Lower leg skin (tissue), 3 donors: ENCODE measurements at regions not wholly inside any gene's neighbourhood (a gene's known extent, or its start where the extent isn't known, plus 50 kb on each side); places are given as distances from the start of the nearest gene placed in this dataset.

Experiments used
- POLR2A ChIP-seq, 2 donors: fragments of 450-650 bp; IDR thresholded peaks; one replicate each; pipeline ENCODE4 v1.6.1; 2016 to 2017; ENCODE audit warnings: antibody characterized with exemption in 2 of 2, mild to moderate bottlenecking in 1 of 2, moderate library complexity in 1 of 2
- TF ChIP-seq, protein P1 (sequence below), 3 donors: fragments of 450-650 bp; IDR thresholded peaks; one replicate each; pipeline ENCODE4 v1.5.1; 2016; ENCODE audit warnings: antibody characterized with exemption in 3 of 3, mild to moderate bottlenecking in 3 of 3, moderate library complexity in 2 of 3

DNA sequence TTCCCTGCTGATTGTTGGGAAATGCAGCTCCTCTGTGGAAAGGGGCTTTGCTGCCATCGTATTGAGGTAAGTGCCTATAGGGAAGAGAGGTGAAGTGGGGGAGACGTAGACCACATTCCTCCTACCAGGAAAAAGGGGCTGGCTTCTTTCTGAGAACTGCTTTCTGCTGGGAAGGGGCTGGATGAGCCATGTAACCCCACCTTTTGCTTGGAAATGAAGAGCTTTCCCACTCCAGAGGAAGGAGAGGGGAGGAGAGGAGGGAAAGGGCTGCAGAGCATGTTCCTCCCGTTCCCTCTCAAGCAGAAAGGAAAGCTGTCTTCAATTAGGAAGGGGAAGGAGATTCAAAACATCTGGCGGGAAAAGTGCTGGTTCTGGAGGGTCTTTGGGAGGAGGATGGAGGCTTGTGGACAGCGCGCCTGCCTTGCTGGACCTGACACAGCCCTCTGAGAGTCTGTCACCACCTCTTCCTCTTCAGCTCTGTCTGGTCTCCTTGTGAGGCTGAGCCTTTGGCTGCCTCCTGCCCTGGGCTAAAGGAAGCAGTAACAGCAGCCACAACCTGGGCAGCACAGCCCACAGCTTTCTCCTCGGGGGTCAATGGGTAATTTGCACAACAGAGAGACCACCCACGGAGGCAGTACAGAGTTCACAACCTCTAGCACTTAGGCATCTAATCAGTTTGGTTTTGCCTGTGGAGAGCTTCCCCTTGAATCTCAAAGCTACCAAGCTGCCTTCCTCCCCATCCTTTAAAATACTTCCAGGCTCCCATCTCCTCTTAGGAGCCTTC is 410.0 kb upstream of the TNP1 start:
- TF ChIP-seq, protein P1, sequence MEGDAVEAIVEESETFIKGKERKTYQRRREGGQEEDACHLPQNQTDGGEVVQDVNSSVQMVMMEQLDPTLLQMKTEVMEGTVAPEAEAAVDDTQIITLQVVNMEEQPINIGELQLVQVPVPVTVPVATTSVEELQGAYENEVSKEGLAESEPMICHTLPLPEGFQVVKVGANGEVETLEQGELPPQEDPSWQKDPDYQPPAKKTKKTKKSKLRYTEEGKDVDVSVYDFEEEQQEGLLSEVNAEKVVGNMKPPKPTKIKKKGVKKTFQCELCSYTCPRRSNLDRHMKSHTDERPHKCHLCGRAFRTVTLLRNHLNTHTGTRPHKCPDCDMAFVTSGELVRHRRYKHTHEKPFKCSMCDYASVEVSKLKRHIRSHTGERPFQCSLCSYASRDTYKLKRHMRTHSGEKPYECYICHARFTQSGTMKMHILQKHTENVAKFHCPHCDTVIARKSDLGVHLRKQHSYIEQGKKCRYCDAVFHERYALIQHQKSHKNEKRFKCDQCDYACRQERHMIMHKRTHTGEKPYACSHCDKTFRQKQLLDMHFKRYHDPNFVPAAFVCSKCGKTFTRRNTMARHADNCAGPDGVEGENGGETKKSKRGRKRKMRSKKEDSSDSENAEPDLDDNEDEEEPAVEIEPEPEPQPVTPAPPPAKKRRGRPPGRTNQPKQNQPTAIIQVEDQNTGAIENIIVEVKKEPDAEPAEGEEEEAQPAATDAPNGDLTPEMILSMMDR (IDR thresholded peaks at IDR 0.05), result no peak
- no peak for TF ChIP-seq POLR2A (IDR thresholded peaks at IDR 0.05)
